ENCODE measurements at regions not wholly inside any gene's neighbourhood (a gene's known extent, or its start where the extent isn't known, plus 50 kb on each side); places are given as distances from the start of the nearest gene placed in this dataset.

- no peaks in the 10 kb centered on the region for H3K9me3 ChIP-seq (ENCODE audit: low read depth, low read length)
- H3K27ac ChIP-seq (ENCODE audit: low read depth, low read length): no peak overlapping the region
- H2AFZ ChIP-seq (ENCODE audit: low read length): no peak overlapping the region
- H3K4me1 ChIP-seq (ENCODE audit: insufficient read depth, low read length): no peaks in the 10 kb centered on the region
- H3K27me3 ChIP-seq (ENCODE audit: insufficient read depth, low read length): peaks cover 19% of the 10 kb centered on the region
- TF ChIP-seq, protein P1, sequence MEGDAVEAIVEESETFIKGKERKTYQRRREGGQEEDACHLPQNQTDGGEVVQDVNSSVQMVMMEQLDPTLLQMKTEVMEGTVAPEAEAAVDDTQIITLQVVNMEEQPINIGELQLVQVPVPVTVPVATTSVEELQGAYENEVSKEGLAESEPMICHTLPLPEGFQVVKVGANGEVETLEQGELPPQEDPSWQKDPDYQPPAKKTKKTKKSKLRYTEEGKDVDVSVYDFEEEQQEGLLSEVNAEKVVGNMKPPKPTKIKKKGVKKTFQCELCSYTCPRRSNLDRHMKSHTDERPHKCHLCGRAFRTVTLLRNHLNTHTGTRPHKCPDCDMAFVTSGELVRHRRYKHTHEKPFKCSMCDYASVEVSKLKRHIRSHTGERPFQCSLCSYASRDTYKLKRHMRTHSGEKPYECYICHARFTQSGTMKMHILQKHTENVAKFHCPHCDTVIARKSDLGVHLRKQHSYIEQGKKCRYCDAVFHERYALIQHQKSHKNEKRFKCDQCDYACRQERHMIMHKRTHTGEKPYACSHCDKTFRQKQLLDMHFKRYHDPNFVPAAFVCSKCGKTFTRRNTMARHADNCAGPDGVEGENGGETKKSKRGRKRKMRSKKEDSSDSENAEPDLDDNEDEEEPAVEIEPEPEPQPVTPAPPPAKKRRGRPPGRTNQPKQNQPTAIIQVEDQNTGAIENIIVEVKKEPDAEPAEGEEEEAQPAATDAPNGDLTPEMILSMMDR (IDR thresholded peaks at IDR 0.05; ENCODE audit: extremely low read depth, low read depth, low read length): no peak
- no peak overlapping the region for H3K4me3 ChIP-seq (ENCODE audit: insufficient read depth, low read length)
- DNase-seq (ENCODE audit: insufficient read length, low spot score, missing footprints): no peak
- no peaks in the 10 kb centered on the region for H3K79me2 ChIP-seq (ENCODE audit: insufficient read depth, low read length)
- H3K4me2 ChIP-seq (ENCODE audit: insufficient read depth, low read length): no peak overlapping the region
- H3K36me3 ChIP-seq (ENCODE audit: insufficient read depth, low read length): no peaks in the 10 kb centered on the region
- no peaks in the 10 kb centered on the region for H4K20me1 ChIP-seq (ENCODE audit: insufficient read depth, low read length)
These were observed 65.1 kb downstream of the IGLL5 start for GRCh38 chr22:22952531-22953280.

- H2AFZ ChIP-seq (ENCODE audit: low read length): no peak overlapping the region
- no peak overlapping the region for H3K27ac ChIP-seq (ENCODE audit: low read depth, low read length)
- no peaks in the 10 kb centered on the region for H3K79me2 ChIP-seq (ENCODE audit: insufficient read depth, low read length)
- TF ChIP-seq, protein P1 (IDR thresholded peaks at IDR 0.05; ENCODE audit: extremely low read depth, low read depth, low read length): no peak
- no peaks in the 10 kb centered on the region for H3K9me3 ChIP-seq (ENCODE audit: low read depth, low read length)
- H3K4me3 ChIP-seq (ENCODE audit: insufficient read depth, low read length): no peak overlapping the region
- H3K4me1 ChIP-seq (ENCODE audit: insufficient read depth, low read length): no peaks in the 10 kb centered on the region
- H3K27me3 ChIP-seq (ENCODE audit: insufficient read depth, low read length): peaks cover 19% of the 10 kb centered on the region
- no peaks in the 10 kb centered on the region for H4K20me1 ChIP-seq (ENCODE audit: insufficient read depth, low read length)
- no peak for DNase-seq (ENCODE audit: insufficient read length, low spot score, missing footprints)
- H3K4me2 ChIP-seq (ENCODE audit: insufficient read depth, low read length): no peak overlapping the region
- no peaks in the 10 kb centered on the region for H3K36me3 ChIP-seq (ENCODE audit: insufficient read depth, low read length)
These were observed 66.2 kb downstream of the IGLL5 start for GRCh38 chr22:22953791-22954190.

- Histone ChIP-seq H3K36me3 (ENCODE audit: insufficient read depth, low read length) (no peaks in the 10 kb centered on the region), H3K4me2 (ENCODE audit: insufficient read depth, low read length) (no peak overlapping the region), H3K27ac (ENCODE audit: low read depth, low read length) (no peak overlapping the region), H3K79me2 (ENCODE audit: insufficient read depth, low read length) (no peaks in the 10 kb centered on the region), H3K4me3 (ENCODE audit: insufficient read depth, low read length) (no peak overlapping the region), H3K9me3 (ENCODE audit: low read depth, low read length) (no peaks in the 10 kb centered on the region), H4K20me1 (ENCODE audit: insufficient read depth, low read length) (no peaks in the 10 kb centered on the region), H3K27me3 (ENCODE audit: insufficient read depth, low read length) (peaks cover 19% of the 10 kb centered on the region), H3K4me1 (ENCODE audit: insufficient read depth, low read length) (no peaks in the 10 kb centered on the region), H2AFZ (ENCODE audit: low read length) (no peak overlapping the region)
- TF ChIP-seq, protein P1 (IDR thresholded peaks at IDR 0.05; ENCODE audit: extremely low read depth, low read depth, low read length): peak; percentile 30
- DNase-seq (ENCODE audit: insufficient read length, low spot score, missing footprints): no peak
These were observed 67.0 kb downstream of the IGLL5 start for GRCh38 chr22:22954656-22955055.

DNA sequence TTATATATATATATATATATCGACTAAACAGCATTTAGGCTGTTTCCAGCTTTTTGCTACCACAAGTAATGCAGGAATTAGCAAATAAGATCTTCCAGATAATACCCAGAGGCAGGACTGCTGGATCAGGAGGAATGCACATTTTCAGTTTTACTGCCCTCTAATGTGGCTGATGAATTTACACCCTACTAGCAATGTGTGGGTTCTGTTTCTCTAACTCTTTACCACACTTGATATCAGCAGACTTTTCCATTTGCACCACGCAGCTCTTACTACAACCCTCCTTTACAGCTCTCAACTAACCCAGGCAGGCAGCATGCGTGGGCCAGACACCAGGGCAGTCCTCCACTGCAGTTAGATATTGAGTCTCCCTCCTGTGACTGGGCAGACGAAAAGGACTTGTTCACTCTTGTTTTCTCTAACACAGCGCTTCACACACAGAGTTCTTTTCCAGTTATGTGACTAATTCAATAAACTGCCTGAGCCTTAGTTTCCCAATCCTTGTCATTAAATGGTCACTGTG, 67.7 kb downstream of the IGLL5 start:
- no peak overlapping the region for H3K4me3 ChIP-seq (ENCODE audit: insufficient read depth, low read length)
- H3K79me2 ChIP-seq (ENCODE audit: insufficient read depth, low read length): no peaks in the 10 kb centered on the region
- TF ChIP-seq, protein P1 (IDR thresholded peaks at IDR 0.05; ENCODE audit: extremely low read depth, low read depth, low read length): no peak
- H3K36me3 ChIP-seq (ENCODE audit: insufficient read depth, low read length): no peaks in the 10 kb centered on the region
- no peaks in the 10 kb centered on the region for H3K4me1 ChIP-seq (ENCODE audit: insufficient read depth, low read length)
- no peak overlapping the region for H2AFZ ChIP-seq (ENCODE audit: low read length)
- H3K9me3 ChIP-seq (ENCODE audit: low read depth, low read length): no peaks in the 10 kb centered on the region
- no peak overlapping the region for H3K27ac ChIP-seq (ENCODE audit: low read depth, low read length)
- H4K20me1 ChIP-seq (ENCODE audit: insufficient read depth, low read length): no peaks in the 10 kb centered on the region
- H3K4me2 ChIP-seq (ENCODE audit: insufficient read depth, low read length): no peak overlapping the region
- DNase-seq (ENCODE audit: insufficient read length, low spot score, missing footprints): peak; percentile 10
- H3K27me3 ChIP-seq (ENCODE audit: insufficient read depth, low read length): peaks cover 19% of the 10 kb centered on the region

All from osteoblast (primary cell).